NB4 (cell line): ENCODE measurements at regions not wholly inside any gene's neighbourhood (a gene's known extent, or its start where the extent isn't known, plus 50 kb on each side); places are given as distances from the start of the nearest gene placed in this dataset.
"Not testable (repeated sequence)": the region's sequence is repeated elsewhere in the genome, so short reads cannot be mapped to it uniquely, and the experiment has no call there.

Experiments
- DNase-seq: peaks from one replicate; pipeline ENCODE4 v3.0.0; 2010; ENCODE audit warnings: low read depth
- H3K4me3 ChIP-seq: one replicate; pipeline ENCODE4 v1.5.1; 2011; ENCODE audit warnings: mild to moderate bottlenecking, low read depth, low read length, moderate library complexity
- MYC ChIP-seq: IDR thresholded peaks from 2 replicates; pipeline ENCODE4 v1.6.1; 2011; ENCODE audit warnings: low read depth, low read length
- POLR2A ChIP-seq: IDR thresholded peaks from 2 replicates; pipeline ENCODE4 v1.6.1; 2011; ENCODE audit warnings: mild to moderate bottlenecking; ENCODE audit not compliant: insufficient read length; ENCODE audit errors: extremely low read depth
- TF ChIP-seq, protein P1 (sequence below): IDR thresholded peaks from 2 replicates; pipeline ENCODE4 v1.6.1; 2011; ENCODE audit warnings: low read depth, low read length
- TF ChIP-seq, protein P2 (sequence below): IDR thresholded peaks from one replicate; pipeline ENCODE4 v1.5.1; 2012; ENCODE audit warnings: low read depth, low read length

DNA sequence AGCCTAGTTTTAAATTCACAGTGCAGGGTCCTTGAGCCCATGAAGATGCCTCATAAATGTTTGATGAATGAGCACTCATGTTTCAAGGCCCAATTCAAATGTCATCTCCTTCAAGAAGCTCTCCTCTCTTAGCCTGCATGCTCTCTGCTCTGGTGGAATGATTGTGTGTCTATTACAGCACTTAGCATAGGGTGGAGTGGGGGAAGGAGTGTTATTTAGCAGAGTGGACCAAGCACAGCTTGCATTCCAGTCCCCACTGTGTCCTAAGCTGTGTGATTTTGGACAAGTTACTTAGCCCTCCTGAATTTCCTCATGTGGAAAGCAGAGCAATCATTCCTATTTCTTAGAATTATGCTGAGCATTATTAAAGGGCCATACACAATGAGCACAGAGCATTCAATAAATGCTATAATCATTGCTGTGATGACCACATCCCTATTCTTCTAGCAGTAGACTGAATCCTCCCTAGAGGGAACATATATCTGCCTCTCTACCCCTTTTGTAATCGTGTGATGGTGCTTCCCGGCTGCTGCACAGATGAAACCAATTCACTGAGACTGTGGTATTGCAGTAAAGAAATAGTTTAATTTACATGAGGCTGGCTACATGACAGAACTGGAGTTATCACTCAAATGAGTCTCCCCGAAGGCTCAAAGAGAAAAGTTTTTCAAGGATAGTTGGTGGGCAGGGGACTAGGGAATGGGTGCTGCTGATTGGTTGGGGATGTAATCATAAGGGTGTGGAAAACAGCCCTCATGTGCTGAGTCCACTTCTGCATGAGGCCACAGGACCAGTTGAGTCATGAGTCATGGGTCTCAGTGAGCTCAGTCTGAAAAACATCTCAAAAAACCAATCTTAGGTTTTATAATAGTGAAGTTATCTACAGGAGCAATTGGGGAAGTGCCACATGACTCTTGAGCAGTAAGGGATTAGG lies 173.4 kb upstream of the NDUFV2 start:
- no peak for DNase-seq
- H3K4me3 ChIP-seq, result no peak overlapping the region
- TF ChIP-seq MYC (no peak), POLR2A (no peak)

DNA sequence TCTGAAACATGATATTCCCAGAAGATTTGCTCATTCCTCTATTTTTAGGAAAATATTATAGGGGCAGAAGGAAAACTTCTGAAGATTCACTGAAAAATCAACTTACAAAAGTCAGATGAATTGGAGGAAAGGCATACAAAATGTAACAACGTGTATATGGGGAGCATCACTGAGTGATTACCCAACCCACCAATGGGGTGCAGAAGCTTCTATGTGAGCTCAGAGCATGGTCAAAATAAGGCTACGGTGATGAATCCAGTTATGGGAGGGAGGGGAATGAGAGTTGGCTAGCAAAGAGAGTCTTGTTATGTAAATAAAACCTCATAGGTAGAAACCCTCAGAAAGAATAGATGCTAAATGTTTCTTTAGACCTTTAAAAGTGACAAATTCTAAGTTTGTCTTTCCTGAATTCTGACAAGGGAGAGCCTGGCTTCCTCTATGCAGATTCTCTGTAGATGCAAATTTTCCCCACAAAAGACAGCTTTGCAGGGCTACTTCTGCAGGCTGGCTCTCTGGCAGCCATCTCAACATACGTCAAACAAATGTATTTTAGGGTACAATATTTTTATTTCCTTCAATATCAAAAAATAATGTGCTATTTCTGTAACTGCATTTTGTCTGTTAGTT lies 171.4 kb upstream of the NDUFV2 start:
- TF ChIP-seq POLR2A (no peak), MYC (no peak)
- TF ChIP-seq, protein P1, sequence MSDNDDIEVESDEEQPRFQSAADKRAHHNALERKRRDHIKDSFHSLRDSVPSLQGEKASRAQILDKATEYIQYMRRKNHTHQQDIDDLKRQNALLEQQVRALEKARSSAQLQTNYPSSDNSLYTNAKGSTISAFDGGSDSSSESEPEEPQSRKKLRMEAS, result no peak
- TF ChIP-seq, protein P2, sequence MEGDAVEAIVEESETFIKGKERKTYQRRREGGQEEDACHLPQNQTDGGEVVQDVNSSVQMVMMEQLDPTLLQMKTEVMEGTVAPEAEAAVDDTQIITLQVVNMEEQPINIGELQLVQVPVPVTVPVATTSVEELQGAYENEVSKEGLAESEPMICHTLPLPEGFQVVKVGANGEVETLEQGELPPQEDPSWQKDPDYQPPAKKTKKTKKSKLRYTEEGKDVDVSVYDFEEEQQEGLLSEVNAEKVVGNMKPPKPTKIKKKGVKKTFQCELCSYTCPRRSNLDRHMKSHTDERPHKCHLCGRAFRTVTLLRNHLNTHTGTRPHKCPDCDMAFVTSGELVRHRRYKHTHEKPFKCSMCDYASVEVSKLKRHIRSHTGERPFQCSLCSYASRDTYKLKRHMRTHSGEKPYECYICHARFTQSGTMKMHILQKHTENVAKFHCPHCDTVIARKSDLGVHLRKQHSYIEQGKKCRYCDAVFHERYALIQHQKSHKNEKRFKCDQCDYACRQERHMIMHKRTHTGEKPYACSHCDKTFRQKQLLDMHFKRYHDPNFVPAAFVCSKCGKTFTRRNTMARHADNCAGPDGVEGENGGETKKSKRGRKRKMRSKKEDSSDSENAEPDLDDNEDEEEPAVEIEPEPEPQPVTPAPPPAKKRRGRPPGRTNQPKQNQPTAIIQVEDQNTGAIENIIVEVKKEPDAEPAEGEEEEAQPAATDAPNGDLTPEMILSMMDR, result no peak
- no peak overlapping the region for H3K4me3 ChIP-seq
- DNase-seq, result no peak

DNA sequence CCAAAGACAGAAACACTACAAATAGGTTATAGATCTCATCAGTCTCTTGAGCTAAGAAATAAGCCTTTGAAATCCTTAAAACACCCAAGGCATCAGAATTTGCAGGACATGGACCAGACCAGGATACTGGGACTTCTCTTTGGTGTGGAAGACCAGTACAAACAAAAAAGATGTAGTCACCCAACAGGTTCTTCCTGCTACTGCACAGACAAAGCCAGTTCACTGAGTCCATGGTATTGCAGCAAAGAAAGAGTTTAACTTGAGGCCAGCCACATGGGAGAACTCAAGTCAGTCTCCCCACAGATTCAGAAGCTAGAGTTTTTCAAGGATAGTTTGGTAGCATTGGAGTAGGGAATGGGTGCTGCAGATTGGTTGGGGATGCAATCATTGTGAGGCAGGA lies 169.6 kb upstream of the NDUFV2 start:
- H3K4me3 ChIP-seq, result no peak overlapping the region
- no peak for DNase-seq
- TF ChIP-seq, protein P2, result no peak
- TF ChIP-seq MYC, result no peak
- TF ChIP-seq, protein P1, result no peak
- TF ChIP-seq POLR2A, result no peak

DNA sequence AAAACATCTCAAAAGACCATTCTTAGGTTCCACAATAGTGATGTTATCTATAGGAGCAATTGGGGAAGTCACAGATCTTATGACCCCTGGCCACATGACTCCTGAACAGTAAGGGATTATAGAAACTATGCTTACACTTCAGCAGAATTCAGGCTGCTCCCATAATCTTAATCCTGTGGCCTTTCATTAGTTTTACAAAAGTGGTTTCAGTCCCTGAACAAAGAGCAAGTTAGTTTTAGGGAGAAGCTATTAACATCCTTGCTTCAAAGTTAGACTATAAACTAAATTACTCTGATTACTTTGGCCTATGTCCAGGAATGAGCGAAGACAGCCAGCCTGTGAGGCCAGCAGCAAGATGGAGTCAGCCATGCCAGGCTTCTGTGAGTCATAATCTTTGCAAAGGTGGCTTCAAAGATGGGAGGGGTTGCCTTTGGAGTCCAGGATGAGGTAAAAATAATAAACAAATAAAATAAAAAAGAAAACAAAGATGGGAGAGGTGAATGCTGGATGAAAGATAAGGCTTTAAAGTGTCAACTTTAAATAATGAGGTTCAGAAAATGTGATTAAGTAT lies 168.7 kb upstream of the NDUFV2 start:
- no peak overlapping the region for H3K4me3 ChIP-seq
- DNase-seq, result no peak
- TF ChIP-seq, protein P1, result no peak
- TF ChIP-seq MYC (no peak), POLR2A (no peak)
- TF ChIP-seq, protein P2, result no peak

DNA sequence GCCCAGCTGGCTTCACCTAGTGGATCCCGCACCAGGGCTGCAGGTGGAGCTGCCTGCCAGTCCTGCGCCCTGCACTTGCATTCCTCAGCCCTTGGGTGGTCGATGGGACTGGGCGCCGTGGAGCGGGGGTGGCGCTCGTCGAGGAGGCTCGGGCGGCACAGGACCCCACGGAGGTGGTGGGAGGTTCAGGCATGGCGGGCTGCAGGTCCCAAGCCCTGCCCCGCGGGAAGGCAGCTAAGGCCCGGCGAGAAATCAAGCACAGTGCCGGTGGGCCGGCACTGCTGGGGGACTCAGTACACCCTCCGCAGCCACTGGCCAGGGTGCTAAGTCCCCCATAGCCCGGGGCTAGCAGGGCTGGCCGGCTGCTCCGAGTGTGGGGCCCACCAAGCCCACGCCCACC lies 167.2 kb upstream of the NDUFV2 start:
- not testable (repeated sequence) for DNase-seq, H3K4me3 ChIP-seq

DNA sequence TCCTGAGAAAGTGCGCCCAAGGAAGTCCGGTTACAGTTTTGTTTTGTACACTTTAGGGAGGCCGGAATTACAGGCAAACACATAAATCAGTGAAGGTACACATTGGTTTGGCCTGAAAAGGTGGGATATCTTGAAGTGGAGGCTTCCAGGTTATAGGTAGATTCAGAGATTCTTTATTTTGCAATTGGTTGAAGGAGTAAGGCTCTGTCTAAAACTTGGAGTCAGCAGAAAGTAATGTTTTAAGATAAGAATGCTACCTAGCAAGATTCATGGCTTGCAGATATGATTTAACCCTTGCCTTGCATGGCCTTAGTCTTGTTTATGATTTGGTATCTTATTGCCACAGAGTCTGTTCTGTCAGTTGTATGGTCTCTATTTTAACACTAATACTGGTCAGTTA lies 165.9 kb upstream of the NDUFV2 start:
- no peak for DNase-seq
- TF ChIP-seq POLR2A (no peak), MYC (no peak)
- TF ChIP-seq, protein P2, result no peak
- TF ChIP-seq, protein P1, result no peak
- no peak overlapping the region for H3K4me3 ChIP-seq
